ENCODE measurements at regions not wholly inside any gene's neighbourhood (a gene's known extent, or its start where the extent isn't known, plus 50 kb on each side); places are given as distances from the start of the nearest gene placed in this dataset.

- FAIRE-seq (no peak), DNase-seq (ENCODE audit: low read depth, low spot score) (no peak), ATAC-seq (no peak)
- ChIA-PET CTCF (no interaction called here), SMC1A (ENCODE audit: uncharacterized antibody, unreplicated experiment) (no interaction called here), POLR2A (no interaction called here), RAD21 (ENCODE audit: unreplicated experiment) (no interaction called here)
- no peak overlapping the region for H3K4me2 ChIP-seq (ENCODE audit: control insufficient read depth, insufficient read depth)
- H3K4me1 ChIP-seq (ENCODE audit: control insufficient read depth, insufficient read depth, low read length): no peaks in the 10 kb centered on the region
- no peak overlapping the region for H3K4me3 ChIP-seq
- no peaks in the 10 kb centered on the region for H3K79me2 ChIP-seq (ENCODE audit: control insufficient read depth, insufficient read depth, low read length)
- no peak overlapping the region for H2AFZ ChIP-seq (ENCODE audit: control insufficient read depth, low read depth, low read length)
- 17% methylated on average over 7 of the region's 7 CpGs for WGBS (ENCODE audit: insufficient coverage, insufficient replicate concordance, low lambda C conversion rate, missing lambda C conversion rate)
- intact Hi-C loops (cut with micrococcal nuclease; ENCODE audit: unreplicated experiment) (no loop called here), in situ Hi-C loops (cut with MboI) (no loop called here)
- H4K20me1 ChIP-seq (ENCODE audit: control insufficient read depth, insufficient read depth): no peaks in the 10 kb centered on the region
- no peak overlapping the region for H3K9ac ChIP-seq (ENCODE audit: control insufficient read depth, insufficient read depth, low read length)
- peaks cover 0 to 1% of the 10 kb centered on the region in 2 experiments; a peak in 3 of 4 replicates for H3K27me3 ChIP-seq (replicated peaks in 1 of 2; ENCODE audit: control insufficient read depth in 2 of 2, insufficient read depth in 2 of 2, low read length in 1 of 2)
- no peak overlapping the region for H3K27ac ChIP-seq (ENCODE audit: control insufficient read depth, insufficient read depth)
- no TSS peak for BruUV-seq (replicated peaks)
- H3K9me3 ChIP-seq (replicated peaks; ENCODE audit: control insufficient read depth, insufficient read depth, low read length): no peaks in the 10 kb centered on the region
- H3K36me3 ChIP-seq (ENCODE audit: control insufficient read depth in 2 of 2, insufficient read depth in 2 of 2, low read length in 1 of 2): no peaks in the 10 kb centered on the region
- TF ChIP-seq CBX5 (IDR thresholded peaks at IDR 0.05; ENCODE audit: low read depth) (no peak), ZBTB4 (CRISPR knock-in tag; IDR thresholded peaks at IDR 0.05) (no peak), SRF (IDR thresholded peaks at IDR 0.05; ENCODE audit: low read depth in 2 of 2, low read length in 2 of 2) (no peak), FOS (IDR thresholded peaks at IDR 0.05; ENCODE audit: borderline replicate concordance, extremely low read depth, insufficient read length) (no peak), ZBTB33 (IDR thresholded peaks at IDR 0.05) (no peak), PKNOX1 (IDR thresholded peaks at IDR 0.05) (no peak), KLF5 (IDR thresholded peaks at IDR 0.05; ENCODE audit: partially characterized antibody) (no peak), EZH2 (IDR thresholded peaks at IDR 0.05; ENCODE audit: borderline replicate concordance, control insufficient read depth, low read depth, low read length) (no peak), RAD21 (IDR thresholded peaks at IDR 0.05; ENCODE audit: insufficient read depth, low read depth, low read length) (no peak), SKIL (IDR thresholded peaks at IDR 0.05; ENCODE audit: low read depth, poor library complexity, severe bottlenecking) (no peak), ATF2 (IDR thresholded peaks at IDR 0.05; ENCODE audit: low read length) (no peak), BCL3 (IDR thresholded peaks at IDR 0.05; ENCODE audit: borderline replicate concordance, insufficient read depth, low read depth, low read length, poor library complexity, severe bottlenecking) (no peak)
Measured at GRCh38 chr2:71780162-71780561, 326.8 kb downstream of the DYSF start.

Data from GM12878 (cell line).